ENCODE measurements at regions not wholly inside any gene's neighbourhood (a gene's known extent, or its start where the extent isn't known, plus 50 kb on each side); places are given as distances from the start of the nearest gene placed in this dataset.

- no peaks in the 10 kb centered on the region for H3K9me1 ChIP-seq (ENCODE audit: control insufficient read depth, insufficient read depth, low read length)
- no peaks in the 10 kb centered on the region for H3K79me2 ChIP-seq (ENCODE audit: control insufficient read depth, insufficient read depth, low read length)
- peak overlapping the region; percentile 72 for H3K4me2 ChIP-seq (ENCODE audit: insufficient read depth, low read length)
- H3K27ac ChIP-seq (ENCODE audit: extremely low read depth, low read depth, low read length): peak overlapping the region; percentile 10; the same call in 1 of the 3 replicates
- H4K20me1 ChIP-seq (replicated peaks; ENCODE audit: control insufficient read depth, insufficient read depth, low read length): no peaks in the 10 kb centered on the region
- ChIA-PET CTCF (ENCODE audit: low intra/inter-chr PET ratio) (no interaction called here), POLR2A (interaction anchor here (1.1 kb wide), 1 partner anchor 465 kb away, joined by 3 read pairs; the partner anchor contains the start of gene CITED2)
- DNase-seq (ENCODE audit: extremely low read depth in 1 of 4, low spot score in 3 of 4) (peak in 1 of 4 experiments; percentile 20), ATAC-seq (peak; percentile 71), FAIRE-seq (no peak)
- H3K27me3 ChIP-seq (ENCODE audit: control insufficient read depth in 2 of 2, insufficient read depth in 2 of 2, low read length in 2 of 2): no peaks in the 10 kb centered on the region
- H3K9ac ChIP-seq (ENCODE audit: insufficient read depth in 1 of 2, low read depth in 2 of 2, low read length in 2 of 2): no peak overlapping the region
- H3K4me3 ChIP-seq: 0 out of 2 replicates have a peak overlapping the region, but pooled peaks have one; percentile 5
- H2AFZ ChIP-seq (ENCODE audit: low read depth, low read length): peak overlapping the region; percentile 97
- in situ Hi-C loops (cut with MboI): no loop called here
- peaks cover 0 to 6% of the 10 kb centered on the region in 2 experiments; a peak in 1 of 5 replicates for H3K4me1 ChIP-seq (replicated peaks in 1 of 2; ENCODE audit: control insufficient read depth in 2 of 2, insufficient read depth in 2 of 2, low read length in 2 of 2)
- no peaks in the 10 kb centered on the region for H3K36me3 ChIP-seq (ENCODE audit: control insufficient read depth, insufficient read depth, low read length)
- intact Hi-C loops (cut with micrococcal nuclease): no loop called here
- BruUV-seq (replicated peaks): no TSS peak
- H3K9me3 ChIP-seq (replicated peaks; ENCODE audit: control insufficient read depth, insufficient read depth, low read depth, low read length): no peaks in the 10 kb centered on the region
- WGBS (ENCODE audit: insufficient coverage, low coverage, missing lambda C conversion rate): 25% methylated on average over 7 of the region's 7 CpGs
- no peak for TF ChIP-seq MLX (CRISPR knock-in tag; conservative IDR thresholded peaks at IDR 0.05)
- TF ChIP-seq SLC30A9 (CRISPR knock-in tag; IDR thresholded peaks at IDR 0.05): no peak
- TF ChIP-seq PBX2 (CRISPR knock-in tag; IDR thresholded peaks at IDR 0.05; ENCODE audit: low read depth): no peak
- TF ChIP-seq PBX2 (tag; conservative IDR thresholded peaks at IDR 0.05; ENCODE audit: low read depth): 0 out of 2 replicates have a peak, but pooled peaks have one; percentile 31
- no peak for TF ChIP-seq E2F6 (IDR thresholded peaks at IDR 0.05; ENCODE audit: borderline replicate concordance in 1 of 2, extremely low read depth in 1 of 2, insufficient read depth in 1 of 2, insufficient read length in 1 of 2, low read depth in 1 of 2, low read length in 1 of 2, poor library complexity in 1 of 2, severe bottlenecking in 1 of 2)
- 0 out of 2 replicates have a peak, but pooled peaks have one; percentile 26 for TF ChIP-seq MTA3 (IDR thresholded peaks at IDR 0.05; ENCODE audit: borderline replicate concordance)
- no peak for TF ChIP-seq ARID4B (CRISPR knock-in tag; IDR thresholded peaks at IDR 0.05)
- no peak for TF ChIP-seq CCNT2 (IDR thresholded peaks at IDR 0.05; ENCODE audit: borderline replicate concordance, extremely low read depth, insufficient read length, low read depth, low read length)
- TF ChIP-seq BRF2 (IDR thresholded peaks at IDR 0.05; ENCODE audit: borderline replicate concordance, insufficient read depth, insufficient read length): no peak
These were observed 465.2 kb upstream of the CITED2 start for GRCh38 chr6:139839506-139840156.

Measured in K562 (cell line).